Stimulated activated CD8-positive, alpha-beta memory T cell treated with anti-CD3 and anti-CD28 coated beads, Interleukin-4, amount 100 ng/mL, for 4 hours (primary cell): ENCODE measurements at regions not wholly inside any gene's neighbourhood (a gene's known extent, or its start where the extent isn't known, plus 50 kb on each side); places are given as distances from the start of the nearest gene placed in this dataset.
"Not testable (repeated sequence)": the region's sequence is repeated elsewhere in the genome, so short reads cannot be mapped to it uniquely, and the experiment has no call there.

Experiments used
- DNase-seq, 2 donors: peaks; one replicate each; pipeline ENCODE4 v3.0.0-alpha.2; 2020; ENCODE audit warnings: low read depth in 2 of 2, low spot score in 1 of 2

GRCh38 chrX:150051096-150051495, 112.8 kb upstream of the EOLA2 start:
- no peak for DNase-seq

GRCh38 chrX:150052226-150052625, 113.9 kb upstream of the EOLA2 start:
- no peak for DNase-seq

- no peak for DNase-seq
These were observed 120.4 kb upstream of the EOLA2 start for GRCh38 chrX:150058728-150059127.

GRCh38 chrX:150060406-150060805, 122.1 kb upstream of the EOLA2 start:
- DNase-seq: no peak

GRCh38 chrX:150062292-150063137, 124.2 kb upstream of the EOLA2 start:
- DNase-seq: no peak

- no peak for DNase-seq
These were observed 124.8 kb upstream of the EOLA2 start for GRCh38 chrX:150063138-150063518.

- no peak for DNase-seq
These were observed 125.4 kb upstream of the EOLA2 start for GRCh38 chrX:150063674-150064073.

- no peak for DNase-seq
These were observed 135.9 kb upstream of the EOLA2 start for GRCh38 chrX:150074175-150074574.

GRCh38 chrX:150080497-150080896, 142.2 kb upstream of the EOLA2 start:
- no peak for DNase-seq

- DNase-seq: no peak
These were observed 142.8 kb upstream of the EOLA2 start for GRCh38 chrX:150081076-150081475.

- no peak for DNase-seq
These were observed 146.4 kb upstream of the EOLA2 start for GRCh38 chrX:150084496-150085229.

GRCh38 chrX:150085881-150086280, 147.6 kb upstream of the EOLA2 start:
- no peak for DNase-seq

GRCh38 chrX:150086371-150086770, 148.1 kb upstream of the EOLA2 start:
- DNase-seq: no peak

- DNase-seq: no peak
These were observed 149.3 kb upstream of the EOLA2 start for GRCh38 chrX:150087612-150088011.

GRCh38 chrX:150088042-150088441, 149.8 kb upstream of the EOLA2 start:
- DNase-seq: no peak

- DNase-seq: no peak
These were observed 150.7 kb upstream of the EOLA2 start for GRCh38 chrX:150088766-150089518.

- DNase-seq: not testable (repeated sequence)
These were observed 153.0 kb upstream of the EOLA2 start for GRCh38 chrX:150091300-150091699.

GRCh38 chrX:150092549-150092948, 154.3 kb upstream of the EOLA2 start:
- DNase-seq: no peak

GRCh38 chrX:150094375-150094774, 156.1 kb upstream of the EOLA2 start:
- DNase-seq: no peak

GRCh38 chrX:150094996-150095395, 156.7 kb upstream of the EOLA2 start:
- no peak for DNase-seq

GRCh38 chrX:150099316-150099715, 161.0 kb upstream of the EOLA2 start:
- no peak for DNase-seq

- no peak for DNase-seq
These were observed 162.0 kb upstream of the EOLA2 start for GRCh38 chrX:150100261-150100660.
